ENCODE measurements at regions not wholly inside any gene's neighbourhood (a gene's known extent, or its start where the extent isn't known, plus 50 kb on each side); places are given as distances from the start of the nearest gene placed in this dataset.

DNA sequence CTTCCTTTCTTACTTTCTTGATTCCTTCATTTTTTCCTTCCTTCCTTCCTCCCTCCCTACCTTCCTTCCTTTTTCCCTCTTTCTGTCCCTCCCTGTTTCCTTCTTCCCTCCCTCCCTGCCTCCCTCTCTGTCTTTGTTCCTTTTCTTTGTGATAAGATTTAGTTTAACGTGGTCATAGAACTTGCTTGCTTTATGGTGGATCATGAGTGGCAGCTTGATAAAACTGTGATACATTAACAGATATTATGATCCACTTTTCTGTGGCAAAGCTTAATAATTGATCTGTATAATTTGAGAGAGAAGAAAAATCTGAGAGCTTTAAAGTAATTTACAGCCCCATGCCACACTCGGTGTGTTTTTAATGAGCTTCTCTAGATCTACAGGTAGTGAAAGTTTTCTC is 280.5 kb downstream of the RNF144B start:
- in situ Hi-C loops (cut with HindIII; ENCODE audit: low sequenced_read_pairs), result no loop called here

DNA sequence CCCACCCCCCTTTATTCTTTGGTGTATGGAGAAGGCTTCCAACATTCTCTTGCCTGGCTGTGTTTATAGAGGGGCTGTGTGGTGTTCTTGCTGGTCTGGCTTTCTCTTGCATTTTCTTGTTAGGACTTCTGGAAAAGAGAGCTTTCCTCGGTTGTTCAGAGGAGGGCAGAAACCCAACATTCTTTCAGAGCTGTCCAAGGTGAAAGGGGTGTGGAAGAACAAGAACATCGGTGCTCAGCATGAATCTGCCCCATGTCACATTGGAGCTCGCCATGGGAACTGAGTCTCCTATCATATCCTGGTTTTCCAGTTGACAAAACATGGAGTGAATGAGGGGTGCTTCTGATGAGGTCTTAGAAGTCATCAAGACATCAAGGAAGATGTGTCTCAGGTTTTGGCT is 281.8 kb downstream of the RNF144B start:
- in situ Hi-C loops (cut with HindIII; ENCODE audit: low sequenced_read_pairs), result no loop called here

DNA sequence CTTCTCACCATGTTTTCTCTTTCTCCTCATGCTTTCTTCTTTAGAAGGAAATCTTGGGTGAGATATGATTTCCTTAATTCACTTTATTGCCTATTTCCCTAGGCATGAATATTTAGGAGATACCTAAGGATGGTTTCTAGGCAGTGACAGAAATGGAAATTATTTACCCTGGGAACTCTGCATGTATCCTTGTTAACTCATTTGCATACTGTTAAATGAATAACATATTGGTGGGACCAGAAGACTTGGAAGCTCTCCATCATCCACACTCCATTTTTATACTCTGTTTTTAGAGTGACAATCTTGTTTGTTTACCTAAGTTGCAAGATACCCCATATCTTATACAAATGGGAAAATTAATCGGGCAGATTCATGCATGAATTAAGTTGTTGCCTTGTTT is 285.7 kb downstream of the RNF144B start:
- in situ Hi-C loops (cut with HindIII; ENCODE audit: low sequenced_read_pairs), result no loop called here

DNA sequence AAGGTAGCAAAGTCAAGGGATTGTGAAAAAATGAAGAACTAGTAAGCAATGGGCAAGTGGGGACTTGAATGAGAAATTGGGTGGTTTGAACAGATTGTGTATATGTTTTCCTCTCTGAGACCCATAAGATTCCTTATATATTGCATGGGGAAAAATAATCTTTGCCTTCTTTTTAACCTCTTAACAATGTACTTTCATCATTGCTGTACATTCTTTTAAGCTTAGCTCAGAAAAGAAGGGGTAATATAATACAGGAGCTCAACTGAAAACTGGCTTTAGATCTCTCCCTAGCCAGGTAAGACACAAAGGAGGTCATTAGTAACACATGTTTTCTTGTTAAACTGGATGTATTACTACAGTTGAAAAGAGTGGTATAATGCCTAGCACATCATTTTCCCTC is 287.2 kb downstream of the RNF144B start:
- in situ Hi-C loops (cut with HindIII; ENCODE audit: low sequenced_read_pairs), result no loop called here

DNA sequence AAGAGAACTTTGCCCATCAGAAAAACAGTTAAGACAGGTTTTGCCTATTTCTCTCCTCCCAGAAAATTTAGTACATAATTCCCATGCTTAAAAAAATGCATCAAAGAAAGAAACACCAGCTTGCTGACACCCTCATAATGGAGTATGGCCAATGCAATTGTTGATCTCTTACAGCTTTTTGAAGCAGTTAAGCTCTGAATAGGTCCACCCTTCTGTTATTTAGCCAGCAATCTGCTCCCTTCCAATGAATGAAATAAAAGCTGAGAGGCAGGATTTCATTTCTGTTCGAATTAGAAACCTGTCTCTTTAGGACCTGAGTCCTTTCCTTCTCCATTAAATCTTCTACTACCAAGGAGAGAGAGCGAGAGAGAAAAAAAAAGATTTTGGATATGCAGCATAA is 288.7 kb downstream of the RNF144B start:
- in situ Hi-C loops (cut with HindIII; ENCODE audit: low sequenced_read_pairs), result no loop called here

DNA sequence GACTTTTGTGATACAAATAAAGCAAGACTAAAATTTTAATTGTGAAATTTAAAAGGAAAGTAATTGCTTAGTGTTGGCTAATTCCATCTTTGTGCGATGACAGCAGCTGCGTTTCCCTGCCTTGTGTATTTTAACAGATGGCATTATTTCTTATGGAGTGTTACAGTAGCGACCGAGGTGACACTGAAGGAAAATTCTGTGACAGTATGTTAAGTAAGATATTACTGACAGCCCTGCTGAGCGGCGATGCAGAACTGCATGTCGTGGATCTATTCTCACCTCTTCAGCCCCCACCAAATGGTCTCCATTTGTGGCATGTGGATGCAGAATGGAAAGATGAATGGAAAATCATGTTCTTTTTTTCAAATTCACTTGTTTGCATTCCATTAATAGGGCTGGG is 289.4 kb downstream of the RNF144B start:
- in situ Hi-C loops (cut with HindIII; ENCODE audit: low sequenced_read_pairs), result no loop called here

DNA sequence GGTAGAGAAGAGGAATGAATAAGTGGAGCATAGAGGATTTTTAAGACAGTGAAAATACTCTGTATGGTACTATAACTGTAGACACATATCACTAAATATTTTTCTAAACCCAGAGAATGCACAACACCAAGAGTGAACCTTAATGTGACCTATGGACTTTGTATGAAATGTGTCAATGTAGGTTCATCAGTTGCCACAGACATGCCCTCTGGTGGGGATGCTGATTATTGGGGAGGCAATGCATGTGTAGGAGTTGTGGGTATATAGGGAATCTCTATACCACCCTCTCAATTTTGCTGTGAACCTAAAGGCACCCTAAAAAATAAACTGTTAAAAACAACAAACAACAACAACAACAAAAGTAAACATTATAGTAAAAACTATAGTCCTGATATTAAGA is 293.7 kb downstream of the RNF144B start:
- in situ Hi-C loops (cut with HindIII; ENCODE audit: low sequenced_read_pairs), result no loop called here

DNA sequence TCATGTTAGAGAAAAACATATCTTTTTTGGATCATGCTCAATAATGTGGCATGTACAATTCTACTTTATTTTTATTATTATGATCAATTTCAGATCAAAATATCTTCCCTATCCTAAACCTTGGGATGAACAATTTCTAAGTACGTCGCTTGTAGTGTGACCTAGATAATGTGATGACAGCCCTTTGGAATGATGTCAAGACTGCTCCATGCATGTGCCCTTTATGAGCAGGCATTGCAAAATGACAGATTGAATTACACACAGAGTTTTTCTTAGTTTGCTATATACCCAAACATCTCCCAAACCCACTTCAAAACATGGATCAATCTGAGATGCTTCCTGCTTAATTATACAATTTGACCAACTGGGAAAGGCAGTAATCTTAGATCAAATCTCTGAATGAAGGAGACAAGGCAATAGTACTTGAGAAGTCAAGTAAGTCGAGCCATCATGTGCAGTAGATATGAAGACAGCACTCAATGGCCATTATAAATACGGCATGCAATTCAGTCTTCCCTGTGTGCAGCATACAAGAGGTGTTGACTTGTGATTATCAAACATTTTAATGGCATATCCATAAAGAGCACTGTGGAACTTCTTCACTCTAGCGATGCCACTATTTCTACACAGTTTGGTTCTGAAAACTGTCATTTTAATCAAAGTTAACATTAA is 294.8 kb downstream of the RNF144B start:
- in situ Hi-C loops (cut with HindIII; ENCODE audit: low sequenced_read_pairs), result no loop called here

DNA sequence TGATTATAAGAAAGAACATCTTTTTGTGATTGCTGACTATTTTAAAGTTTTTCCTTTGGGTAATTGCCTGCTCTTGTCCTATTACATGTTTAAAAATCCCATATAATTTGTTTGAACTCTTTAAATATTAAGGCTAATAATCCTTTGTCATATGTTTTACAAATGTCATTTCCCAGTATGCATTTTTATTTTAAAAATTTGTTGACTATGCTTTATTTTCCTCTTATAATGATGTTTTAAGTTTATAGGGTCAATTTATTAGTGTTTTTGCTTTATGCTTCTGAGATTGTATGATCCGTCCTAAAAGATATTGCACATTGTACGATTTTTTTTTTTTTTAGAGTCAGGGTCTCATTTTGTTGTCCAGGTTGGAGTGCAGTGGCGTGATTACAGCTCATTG is 297.2 kb downstream of the RNF144B start:
- in situ Hi-C loops (cut with HindIII; ENCODE audit: low sequenced_read_pairs), result no loop called here

DNA sequence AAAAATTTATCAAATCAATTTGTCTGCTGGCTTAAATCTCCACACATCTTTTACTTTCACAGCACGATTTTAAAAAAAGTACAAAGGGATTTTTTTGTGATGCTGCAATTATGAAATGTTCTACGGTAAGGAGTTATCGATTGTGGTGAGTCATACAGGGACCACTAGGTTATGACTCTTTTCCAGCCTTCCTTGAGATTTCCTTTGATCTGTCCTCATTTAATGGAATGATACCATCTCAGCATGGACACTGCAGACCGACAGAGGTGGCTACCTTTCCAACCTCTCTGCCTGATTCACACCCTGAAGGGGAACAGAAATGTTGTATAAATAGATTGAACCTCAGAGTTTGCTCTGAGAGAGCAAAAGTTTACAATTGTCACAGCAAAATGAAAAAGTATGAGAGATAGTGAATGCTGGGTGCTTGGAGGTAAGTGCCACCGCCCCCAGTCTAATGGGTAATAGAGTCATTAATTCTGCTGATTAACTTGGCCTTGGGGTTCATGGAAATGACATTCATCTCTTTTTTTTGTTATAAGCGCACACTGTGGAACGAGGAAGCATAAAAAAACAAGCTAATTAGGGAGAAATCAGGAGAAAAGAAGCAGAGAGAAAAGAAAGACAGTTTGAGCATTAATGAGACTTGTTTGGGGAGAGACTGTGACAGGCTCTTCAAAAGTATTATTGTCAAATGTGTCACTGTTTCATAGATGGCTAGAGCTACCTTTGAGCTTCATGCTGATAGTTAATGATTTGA is 306.0 kb downstream of the RNF144B start:
- in situ Hi-C loops (cut with HindIII; ENCODE audit: low sequenced_read_pairs), result no loop called here

DNA sequence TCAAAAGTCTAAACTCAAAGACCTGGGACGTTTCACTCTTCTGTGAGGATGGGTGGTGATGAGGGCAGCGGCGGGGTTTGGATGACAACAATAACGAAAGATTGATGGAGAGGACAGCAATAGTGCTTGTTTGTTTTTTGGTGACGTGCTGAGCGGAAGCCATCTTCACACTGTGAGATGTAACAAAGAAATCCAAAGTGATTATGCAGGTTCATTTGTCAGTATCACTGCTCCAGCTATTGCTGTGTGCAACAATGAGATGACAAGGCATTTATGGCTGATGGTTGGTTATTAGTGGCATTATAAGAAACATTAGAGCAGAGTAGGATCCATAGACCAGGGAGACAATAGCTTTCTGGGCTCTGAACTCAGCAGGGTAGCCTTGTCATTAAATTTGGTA is 306.7 kb downstream of the RNF144B start:
- in situ Hi-C loops (cut with HindIII; ENCODE audit: low sequenced_read_pairs), result no loop called here

DNA sequence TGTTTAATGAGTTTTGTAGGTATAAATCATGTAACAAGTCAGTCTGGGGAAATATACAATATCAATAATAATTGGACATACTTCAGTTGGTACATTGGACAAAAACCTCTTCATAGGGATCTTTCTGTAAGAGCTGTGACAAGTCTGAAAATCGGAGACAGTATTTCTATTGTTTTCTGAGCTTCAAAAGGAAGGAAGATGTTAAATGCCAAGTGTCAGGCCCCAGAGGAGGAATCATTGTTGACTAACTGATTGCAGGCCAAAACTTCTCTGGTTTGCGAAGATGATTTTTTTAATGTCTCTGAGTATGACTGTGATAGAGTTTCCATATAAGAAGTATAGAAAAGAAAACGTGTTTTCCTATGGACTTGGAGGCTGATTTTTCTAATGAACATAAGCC is 316.4 kb downstream of the RNF144B start:
- in situ Hi-C loops (cut with HindIII; ENCODE audit: low sequenced_read_pairs), result no loop called here

DNA sequence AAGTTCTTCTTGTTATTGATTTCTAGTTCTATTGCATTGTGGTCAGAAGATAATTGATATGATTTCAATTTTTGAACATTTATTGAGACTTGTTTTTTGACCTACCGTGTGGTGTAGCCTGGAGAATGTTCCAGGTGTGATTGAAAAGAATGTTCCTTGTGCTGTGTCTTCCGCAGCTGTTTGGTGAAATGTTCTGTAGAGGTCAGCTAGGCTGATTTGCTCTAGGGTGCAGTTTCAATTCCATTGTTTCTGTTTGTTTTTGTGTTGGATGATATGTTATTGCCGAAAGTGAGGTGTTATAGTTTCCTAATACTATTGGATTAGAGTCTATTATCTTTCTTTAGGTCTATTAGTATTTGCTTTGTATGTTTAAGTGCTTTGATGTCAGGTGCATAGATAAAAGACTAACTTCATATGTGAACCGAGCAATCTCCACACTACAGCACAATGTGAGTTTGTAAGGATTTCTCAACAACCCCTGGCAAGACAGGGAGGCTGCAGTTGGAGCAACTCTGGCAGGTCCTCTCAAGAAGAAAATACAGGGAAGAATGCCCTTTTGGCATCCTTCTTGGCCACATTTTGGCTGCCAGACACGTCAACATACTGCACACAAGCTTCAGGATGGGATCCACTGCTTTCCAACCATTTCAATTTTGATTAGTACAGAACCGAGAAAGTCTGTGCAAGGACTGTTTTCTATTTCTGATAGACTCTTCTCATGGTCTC is 320.7 kb downstream of the RNF144B start:
- in situ Hi-C loops (cut with HindIII; ENCODE audit: low sequenced_read_pairs), result no loop called here

DNA sequence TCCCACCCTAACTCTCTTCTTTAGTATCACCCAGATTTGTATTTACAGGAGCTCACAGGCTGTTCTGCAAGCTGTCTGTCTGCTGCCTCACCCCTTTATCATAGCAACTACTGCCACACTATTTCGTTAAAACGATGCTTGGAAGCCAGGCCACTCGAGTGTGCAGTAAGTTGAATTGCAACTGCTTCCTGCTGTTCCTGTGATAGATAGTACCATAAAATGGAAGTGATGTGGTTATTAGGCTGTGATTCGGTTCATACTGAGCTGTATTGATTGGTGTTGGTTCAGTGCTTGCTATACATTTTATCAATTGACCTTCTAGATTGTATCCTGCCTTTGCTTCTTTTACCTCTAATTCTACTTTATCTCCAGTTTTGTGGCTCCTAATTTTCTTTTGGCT is 325.4 kb downstream of the RNF144B start:
- in situ Hi-C loops (cut with HindIII; ENCODE audit: low sequenced_read_pairs), result no loop called here

DNA sequence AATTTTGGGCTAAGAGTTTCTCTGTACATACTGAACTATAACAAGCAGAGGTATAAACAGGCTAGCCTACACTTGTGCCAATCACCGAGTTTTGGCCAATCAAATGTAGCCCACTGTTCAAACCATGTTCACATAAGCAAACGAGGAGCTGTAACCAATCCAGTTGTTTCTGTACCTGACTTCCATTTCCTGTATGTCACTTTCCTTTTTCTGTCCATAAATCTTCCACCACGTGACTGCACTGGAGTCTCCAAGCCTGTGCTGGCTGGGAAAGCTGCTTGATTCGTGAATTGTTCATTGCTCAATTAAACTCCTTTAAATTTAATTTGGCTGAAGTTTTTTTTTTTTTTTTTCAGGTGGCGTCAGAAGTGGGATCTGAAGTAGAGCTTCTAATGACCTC is 332.9 kb downstream of the RNF144B start:
- in situ Hi-C loops (cut with HindIII; ENCODE audit: low sequenced_read_pairs), result no loop called here

DNA sequence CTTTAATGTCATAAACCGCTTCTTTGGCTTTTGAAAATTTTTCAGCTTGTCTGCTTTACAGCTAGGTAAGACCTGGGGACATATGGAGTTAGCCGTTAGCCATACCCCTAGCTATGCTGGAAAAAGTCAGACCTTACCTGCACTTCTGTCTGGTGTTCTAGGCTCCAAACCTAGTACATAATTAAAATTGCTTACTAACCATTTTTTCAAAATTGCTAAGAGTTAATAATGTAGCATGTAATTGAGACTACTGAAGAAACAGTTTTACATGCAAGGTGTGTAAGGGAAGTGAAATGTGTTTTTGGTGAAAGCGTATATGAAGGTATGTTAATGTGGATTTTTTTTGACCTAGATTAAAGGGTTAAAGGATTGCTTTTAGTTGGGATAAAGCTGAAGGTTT is 336.9 kb downstream of the RNF144B start:
- in situ Hi-C loops (cut with HindIII; ENCODE audit: low sequenced_read_pairs), result no loop called here

DNA sequence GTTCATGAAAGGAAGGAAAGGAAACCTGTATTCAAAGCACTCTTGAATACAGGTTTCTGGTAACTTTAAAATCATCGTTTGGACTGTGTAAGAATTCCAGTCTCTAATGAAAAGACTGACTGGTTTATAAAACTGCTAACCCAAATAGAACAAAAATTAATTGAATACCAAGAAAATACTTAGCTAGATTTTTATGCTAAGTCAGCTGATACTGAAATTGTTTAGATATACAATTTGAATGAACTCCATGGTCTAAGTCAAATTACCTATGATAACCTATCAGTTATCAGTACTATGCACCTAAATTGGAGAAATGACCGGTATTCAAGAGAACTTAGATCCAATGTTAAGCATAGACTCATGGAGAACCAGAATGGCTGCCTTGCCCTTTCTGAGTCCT is 338.3 kb downstream of the RNF144B start:
- in situ Hi-C loops (cut with HindIII; ENCODE audit: low sequenced_read_pairs), result no loop called here

DNA sequence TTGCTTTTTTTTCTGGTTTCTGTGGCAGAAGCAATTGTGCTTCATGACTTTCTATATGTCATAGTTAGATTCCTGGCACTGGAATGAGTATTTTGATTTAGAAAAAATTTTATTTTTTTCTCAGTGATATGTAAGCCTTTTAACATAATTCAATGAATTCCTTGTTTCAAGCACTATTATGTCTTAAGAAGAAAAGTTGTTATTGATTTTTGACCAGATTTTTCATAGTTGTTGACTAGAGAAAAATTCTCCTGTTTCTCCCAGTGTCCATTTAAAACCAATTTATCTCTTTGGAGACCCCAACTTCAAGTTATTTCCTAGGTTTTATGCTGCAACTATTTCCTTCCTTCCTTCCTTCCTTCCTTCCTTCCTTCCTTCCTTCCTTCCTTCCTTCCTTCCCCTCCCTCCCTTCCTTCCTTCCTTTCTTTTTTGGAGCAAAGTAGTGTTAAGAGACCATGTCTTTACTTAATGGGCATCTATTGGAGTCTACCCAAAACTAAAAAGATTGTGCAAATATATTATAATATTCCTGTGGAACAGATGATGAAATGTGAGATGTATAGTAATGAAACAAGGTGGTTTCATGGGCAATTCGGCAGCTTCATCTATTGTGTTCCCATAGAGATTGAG is 346.9 kb downstream of the RNF144B start:
- in situ Hi-C loops (cut with HindIII; ENCODE audit: low sequenced_read_pairs), result no loop called here

DNA sequence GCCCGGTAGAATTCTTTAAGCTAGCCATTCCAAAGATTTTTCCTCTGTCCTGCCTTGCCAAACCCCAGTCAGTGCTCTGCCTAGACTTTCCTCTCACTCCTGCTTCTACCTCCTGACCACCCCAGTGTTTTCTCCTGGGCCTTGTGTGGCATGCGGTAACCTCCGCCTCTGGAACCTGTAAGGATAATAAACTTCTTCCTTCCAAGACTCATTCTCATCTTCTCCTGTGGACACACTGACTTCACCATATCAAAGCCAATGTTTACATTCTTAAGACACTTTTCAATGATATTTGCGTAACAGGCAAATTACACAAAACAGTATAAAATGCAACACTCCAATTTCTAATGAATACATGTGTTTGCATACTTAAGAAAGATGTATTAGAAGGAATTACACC is 354.6 kb downstream of the RNF144B start:
- in situ Hi-C loops (cut with HindIII; ENCODE audit: low sequenced_read_pairs), result no loop called here

DNA sequence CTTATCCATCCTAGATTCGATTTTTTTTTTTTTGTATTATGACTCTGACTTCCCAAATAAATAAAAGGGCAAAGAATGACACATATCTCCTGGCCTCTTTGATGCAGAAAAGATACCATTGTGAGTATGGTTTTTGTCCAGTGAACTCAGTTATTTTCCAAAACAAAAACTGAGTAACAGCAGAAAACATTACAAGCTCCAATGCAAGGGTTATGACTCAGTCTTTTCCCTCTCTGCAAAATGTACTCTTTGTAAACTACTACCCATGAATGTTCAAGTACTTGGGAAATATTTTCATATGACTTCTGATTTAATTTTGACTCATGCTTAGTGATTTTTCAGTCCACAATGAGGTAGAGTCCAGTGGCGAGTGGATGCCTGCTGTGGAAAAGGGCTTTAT is 355.3 kb downstream of the RNF144B start:
- in situ Hi-C loops (cut with HindIII; ENCODE audit: low sequenced_read_pairs), result no loop called here

DNA sequence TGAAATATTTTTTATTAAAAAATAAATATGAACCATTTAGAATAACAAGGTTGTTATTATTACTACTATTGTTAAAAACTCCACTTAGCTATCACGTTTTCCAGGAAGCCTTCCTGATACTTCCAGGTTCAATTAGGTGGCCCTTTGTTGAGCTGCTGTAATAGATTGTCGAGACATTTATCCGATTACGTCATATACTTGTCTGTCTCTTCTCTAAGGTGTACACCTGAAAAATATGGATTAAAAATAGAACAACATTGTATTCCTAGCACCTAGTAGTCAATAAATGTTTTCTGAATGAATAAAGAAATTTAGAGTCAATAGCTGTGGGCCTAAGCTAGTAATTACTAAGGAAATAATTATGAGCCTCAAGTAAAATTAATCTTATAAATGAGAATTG is 359.6 kb downstream of the RNF144B start:
- in situ Hi-C loops (cut with HindIII; ENCODE audit: low sequenced_read_pairs), result no loop called here

DNA sequence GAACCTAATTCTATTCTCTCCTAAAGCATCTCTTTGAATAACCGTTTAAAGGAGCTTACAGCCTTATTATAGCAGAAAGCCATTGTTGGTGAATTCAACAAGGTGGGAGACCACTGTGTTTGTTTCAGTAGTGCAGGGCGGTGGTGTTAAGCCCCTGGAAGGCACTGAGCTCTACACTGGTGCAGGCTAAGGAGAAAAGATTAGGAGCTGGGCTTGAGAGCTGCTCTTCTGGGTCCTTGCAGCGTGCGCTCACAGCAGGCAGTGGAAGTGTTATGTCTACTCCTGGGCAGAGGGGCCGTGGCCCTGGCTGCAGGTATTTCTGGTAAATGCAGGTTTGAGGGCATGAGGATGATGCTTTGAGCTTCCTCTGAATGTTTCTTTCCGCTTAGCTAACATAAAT is 361.2 kb downstream of the RNF144B start:
- in situ Hi-C loops (cut with HindIII; ENCODE audit: low sequenced_read_pairs), result no loop called here
